Endothelial cell of umbilical vein (primary cell): ENCODE measurements at regions not wholly inside any gene's neighbourhood (a gene's known extent, or its start where the extent isn't known, plus 50 kb on each side); places are given as distances from the start of the nearest gene placed in this dataset.

ENCODE experiments used
- BruUV-seq: library from RNA; stranded (reverse); fragments of 400-500 nt; replicated peaks from 2 replicates; lab custom pipeline; 2021; lab: Mats Ljungman, UMichigan
- CTCF ChIA-PET: fragments of 300-600, 350-600 bp; sonication (Branson Sonifier 250); formaldehyde crosslinking; loops from one replicate; lab custom pipeline; 2021; ENCODE audit warnings: antibody characterized with exemption, inconsistent platforms; lab: Charles Lee
- POLR2A ChIA-PET: fragments of 300-600, 350-600 bp; sonication (Branson Sonifier 250); formaldehyde crosslinking; loops from one replicate; lab custom pipeline; 2021; ENCODE audit warnings: antibody characterized with exemption, inconsistent platforms; lab: Charles Lee
- DNase-seq: peaks from one replicate; pipeline ENCODE4 v3.0.0-alpha.2; 2011; ENCODE audit warnings: low read depth, low spot score
- FAIRE-seq: peaks from 2 replicates; lab custom pipeline; 2011; peaks lifted over from hg19 to GRCh38; lab: Jason Lieb, UNC
- H2AFZ ChIP-seq: 2 replicates; pipeline ENCODE4 v1.6.0; 2012; ENCODE audit warnings: low read depth, low read length, control low read depth, inconsistent platforms
- H3K27ac ChIP-seq: 2 replicates; pipeline ENCODE4 v1.5.1; 2011; ENCODE audit warnings: low read depth, mild to moderate bottlenecking, control low read depth, low read length, moderate library complexity; ENCODE audit not compliant: insufficient read depth
- H3K27me3 ChIP-seq, 2 experiments: 2 replicates each; pipeline versions ENCODE4 v1.6.0 to v1.6.1; 2011; ENCODE audit warnings: low read length in 2 of 2, mixed read lengths in 1 of 2; ENCODE audit not compliant: control insufficient read depth in 2 of 2, insufficient read depth in 2 of 2
- H3K36me3 ChIP-seq, 2 experiments: 2 replicates in 1 of 2; 3 replicates in 1 of 2; pipeline ENCODE4 v1.5.1; 2011; ENCODE audit warnings: low read length in 2 of 2, mild to moderate bottlenecking in 1 of 2, moderate library complexity in 1 of 2; ENCODE audit not compliant: control insufficient read depth in 2 of 2, insufficient read depth in 2 of 2; ENCODE audit errors: extremely low read depth in 1 of 2
- H3K4me1 ChIP-seq: 3 replicates; pipeline ENCODE4 v1.5.1; 2011; ENCODE audit warnings: mild to moderate bottlenecking, low read length; ENCODE audit not compliant: control insufficient read depth, insufficient read depth; ENCODE audit errors: extremely low read depth
- H3K4me2 ChIP-seq: 2 replicates; pipeline ENCODE4 v1.6.1; 2011; ENCODE audit warnings: low read length, control low read depth, mixed read lengths; ENCODE audit not compliant: insufficient read depth
- H3K4me3 ChIP-seq, 3 experiments: fragments of 200-600 bp in 1 of 3; sonication (generic), shearing (Covaris generic) in 1 of 3; replicated peaks in 1 of 3; 2 replicates each; pipeline ENCODE4 v1.5.1; 2011 to 2016; ENCODE audit warnings: control low read depth in 3 of 3, low read length in 3 of 3, mild to moderate bottlenecking in 2 of 3, inconsistent platforms in 1 of 3, low read depth in 1 of 3, moderate library complexity in 1 of 3; ENCODE audit not compliant: insufficient read depth in 1 of 3
- H3K79me2 ChIP-seq: 2 replicates; pipeline ENCODE4 v1.6.0; 2012; ENCODE audit warnings: low read length, inconsistent platforms; ENCODE audit not compliant: control insufficient read depth, insufficient read depth
- H3K9ac ChIP-seq: replicated peaks from 2 replicates; pipeline ENCODE3; 2011; ENCODE audit warnings: low read length, control low read depth; ENCODE audit not compliant: insufficient read depth; ENCODE audit errors: extremely low read depth
- H3K9me1 ChIP-seq: replicated peaks from 3 replicates; pipeline ENCODE4 v1.6.0; 2011; ENCODE audit warnings: mild to moderate bottlenecking, low read length; ENCODE audit not compliant: control insufficient read depth, insufficient read depth; ENCODE audit errors: extremely low read depth
- H3K9me3 ChIP-seq: replicated peaks from 2 replicates; pipeline ENCODE4 v1.5.1; 2012; ENCODE audit warnings: low read length, inconsistent platforms; ENCODE audit not compliant: control insufficient read depth, insufficient read depth
- H4K20me1 ChIP-seq: replicated peaks from 2 replicates; pipeline ENCODE3; 2011; ENCODE audit warnings: mild to moderate bottlenecking, low read length; ENCODE audit not compliant: control insufficient read depth, insufficient read depth; ENCODE audit errors: extremely low read depth
- CTCF ChIP-seq, 2 donors: IDR thresholded peaks; 1 replicate in 1 of 2; 2 replicates in 1 of 2; pipeline ENCODE4 v1.5.1; 2011; ENCODE audit warnings: low read length in 2 of 2, mild to moderate bottlenecking in 2 of 2, moderate library complexity in 2 of 2, control low read depth in 1 of 2, inconsistent platforms in 1 of 2, low read depth in 1 of 2; ENCODE audit not compliant: insufficient read depth in 1 of 2; ENCODE audit errors: extremely low read depth in 1 of 2
- EZH2 ChIP-seq: IDR thresholded peaks from 2 replicates; pipeline ENCODE4 v1.6.1; 2012; ENCODE audit warnings: borderline replicate concordance, low read depth, mild to moderate bottlenecking, moderate library complexity, low read length, inconsistent platforms; ENCODE audit not compliant: severe bottlenecking
- FOS ChIP-seq: IDR thresholded peaks from 2 replicates; pipeline ENCODE4 v1.6.1; 2011; ENCODE audit warnings: mild to moderate bottlenecking, low read length, moderate library complexity, borderline replicate concordance; ENCODE audit not compliant: insufficient read depth
- GATA2 ChIP-seq: IDR thresholded peaks from 2 replicates; pipeline ENCODE4 v1.7.0; 2011; ENCODE audit warnings: low read depth, mild to moderate bottlenecking, moderate library complexity, mixed read lengths, low read length; ENCODE audit not compliant: insufficient read length, insufficient read depth
- JUN ChIP-seq: IDR thresholded peaks from 2 replicates; pipeline ENCODE4 v1.6.1; 2011; ENCODE audit warnings: borderline replicate concordance, low read depth; ENCODE audit not compliant: insufficient read length, insufficient read depth
- MAX ChIP-seq: IDR thresholded peaks from 2 replicates; pipeline ENCODE4 v1.6.1; 2011; ENCODE audit not compliant: insufficient read depth, insufficient read length
- MYC ChIP-seq: IDR thresholded peaks from one replicate; pipeline ENCODE4 v1.6.1; 2011; ENCODE audit warnings: mild to moderate bottlenecking, low read depth, low read length
- POLR2A ChIP-seq: IDR thresholded peaks from 2 replicates; pipeline ENCODE4 v1.6.1; 2012; ENCODE audit warnings: low read depth, mild to moderate bottlenecking, control low read depth, low read length
- POLR2AphosphoS5 ChIP-seq: IDR thresholded peaks from 2 replicates; pipeline ENCODE4 v1.6.1; 2012; ENCODE audit warnings: low read depth, mild to moderate bottlenecking, control low read depth, low read length, moderate library complexity; ENCODE audit not compliant: insufficient read depth
- dilution Hi-C: fragments of 300-500 bp; cut with MboI; formaldehyde crosslinking; loops from one replicate; pipeline ENCODE4 v1.15.0; 2019; ENCODE audit warnings: low sequenced_read_pairs; ENCODE audit not compliant: extremely low pct_ligation_motif_present
- intact Hi-C: fragments of 100-400 bp; cut with micrococcal nuclease; formaldehyde crosslinking; loops from one replicate; pipeline ENCODE4 v1.10.0; 2022

- Histone ChIP-seq H3K9me3 (peaks cover 2% of the 10 kb centered on the region), H2AFZ (no peak overlapping the region), H3K27ac (no peak overlapping the region), H3K4me1 (no peaks in the 10 kb centered on the region), H3K79me2 (no peaks in the 10 kb centered on the region), H4K20me1 (no peaks in the 10 kb centered on the region), H3K4me3 (no peak overlapping the region), H3K9ac (no peak overlapping the region), H3K4me2 (no peak overlapping the region), H3K27me3 (no peaks in the 10 kb centered on the region), H3K9me1 (no peaks in the 10 kb centered on the region), H3K36me3 (no peaks in the 10 kb centered on the region)
- no peak for FAIRE-seq
- POLR2A ChIA-PET: no interaction called here
- no peak for DNase-seq
- no peak for TF ChIP-seq JUN
- TF ChIP-seq EZH2: no peak
- TF ChIP-seq POLR2A: no peak
- no peak for TF ChIP-seq POLR2AphosphoS5
- no peak for TF ChIP-seq MAX
- TF ChIP-seq FOS: no peak
- TF ChIP-seq GATA2: no peak
- TF ChIP-seq MYC: no peak
- dilution Hi-C loops: no loop called here
- intact Hi-C loops: no loop called here
- CTCF ChIA-PET: no interaction called here
- no TSS peak for BruUV-seq
Measured at GRCh38 chr16:16908077-16908476, 529.1 kb downstream of the NPIPA7 start.

- H3K36me3 ChIP-seq: no peaks in the 10 kb centered on the region
- no peak overlapping the region for H3K27ac ChIP-seq
- H2AFZ ChIP-seq: no peak overlapping the region
- H3K4me2 ChIP-seq: no peak overlapping the region
- H3K9ac ChIP-seq: no peak overlapping the region
- H3K4me1 ChIP-seq: no peaks in the 10 kb centered on the region
- intact Hi-C loops: no loop called here
- no peak overlapping the region for H3K4me3 ChIP-seq
- peaks cover 3% of the 10 kb centered on the region for H3K9me3 ChIP-seq
- no peak for FAIRE-seq
- H3K27me3 ChIP-seq: no peaks in the 10 kb centered on the region
- TF ChIP-seq POLR2AphosphoS5: no peak
- TF ChIP-seq MAX: no peak
- no peak for TF ChIP-seq JUN
- no peak for TF ChIP-seq CTCF (IDR thresholded peaks at IDR 0.05; ENCODE audit: extremely low read depth in 1 of 2, insufficient read depth in 1 of 2, low read depth in 1 of 2, low read length in 2 of 2)
- no peak for TF ChIP-seq POLR2A
- TF ChIP-seq EZH2: no peak
- TF ChIP-seq GATA2: no peak
- no peak for TF ChIP-seq MYC
- TF ChIP-seq FOS: no peak
- no peaks in the 10 kb centered on the region for H4K20me1 ChIP-seq
- POLR2A ChIA-PET: no interaction called here
- H3K79me2 ChIP-seq: no peaks in the 10 kb centered on the region
- CTCF ChIA-PET: no interaction called here
- no peaks in the 10 kb centered on the region for H3K9me1 ChIP-seq
- no TSS peak for BruUV-seq
- DNase-seq: no peak
- dilution Hi-C loops: no loop called here
Measured at GRCh38 chr16:16909126-16909525, 530.2 kb downstream of the NPIPA7 start.
